ENCODE measurements at regions not wholly inside any gene's neighbourhood (a gene's known extent, or its start where the extent isn't known, plus 50 kb on each side); places are given as distances from the start of the nearest gene placed in this dataset.

DNA sequence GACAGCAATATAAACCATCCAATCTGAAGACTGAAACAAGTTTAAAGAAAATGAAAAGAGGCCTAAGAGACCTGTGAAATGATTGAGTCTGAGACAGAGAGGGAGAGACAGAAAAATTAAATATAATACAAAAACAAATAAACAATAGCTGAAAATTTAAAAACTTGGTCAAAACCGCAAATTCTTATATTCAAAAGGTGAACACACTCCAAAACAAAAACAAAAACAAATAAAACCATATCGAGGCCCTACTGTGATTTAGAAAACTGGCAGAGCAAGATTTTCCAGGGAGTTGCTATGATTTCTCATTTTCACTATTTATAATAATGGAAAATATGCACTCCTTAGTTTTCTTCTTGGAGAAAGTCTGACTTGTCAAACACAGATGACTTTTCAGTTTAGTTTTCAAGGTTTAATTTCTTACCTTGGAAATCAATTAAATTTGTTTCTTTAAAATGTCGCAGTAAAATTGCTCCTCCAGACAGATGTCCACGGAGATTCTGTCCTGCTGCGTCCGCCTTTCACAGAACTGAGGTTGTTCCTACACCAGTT, 1420.3 kb downstream of the UQCRFS1 start:
- TF ChIP-seq POLR2AphosphoS5 (IDR thresholded peaks at IDR 0.05; ENCODE audit: low read depth, low read length) = no peak
- TF ChIP-seq POU2F2 (IDR thresholded peaks at IDR 0.05; ENCODE audit: low read depth, low read length) = no peak
- TF ChIP-seq POLR2A (IDR thresholded peaks at IDR 0.05; ENCODE audit: low read depth, low read length) = no peak
- TF ChIP-seq PAX5 (IDR thresholded peaks at IDR 0.05; ENCODE audit: insufficient read depth, low read length, severe bottlenecking) = no peak
- no peak for TF ChIP-seq SPI1 (IDR thresholded peaks at IDR 0.05; ENCODE audit: low read depth, low read length)
- TF ChIP-seq TAF1 (IDR thresholded peaks at IDR 0.05; ENCODE audit: low read depth, low read length) = no peak
- DNase-seq (ENCODE audit: insufficient read length, low spot score) (no peak), FAIRE-seq (no peak)

GRCh38 chr19:27780367-27781075, 1432.4 kb downstream of the UQCRFS1 start:
- TF ChIP-seq POLR2A (IDR thresholded peaks at IDR 0.05; ENCODE audit: low read depth, low read length) = no peak
- no peak for FAIRE-seq
- no peak for DNase-seq (ENCODE audit: insufficient read length, low spot score)

- FAIRE-seq (no peak), DNase-seq (ENCODE audit: insufficient read length, low spot score) (no peak)
- TF ChIP-seq SPI1 (IDR thresholded peaks at IDR 0.05; ENCODE audit: low read depth, low read length) = peak; percentile 51; the same call in 1 of the 2 replicates
- TF ChIP-seq POLR2A (IDR thresholded peaks at IDR 0.05; ENCODE audit: low read depth, low read length) = no peak
Measured at GRCh38 chr19:27779954-27780353, 1433.0 kb downstream of the UQCRFS1 start.

DNA sequence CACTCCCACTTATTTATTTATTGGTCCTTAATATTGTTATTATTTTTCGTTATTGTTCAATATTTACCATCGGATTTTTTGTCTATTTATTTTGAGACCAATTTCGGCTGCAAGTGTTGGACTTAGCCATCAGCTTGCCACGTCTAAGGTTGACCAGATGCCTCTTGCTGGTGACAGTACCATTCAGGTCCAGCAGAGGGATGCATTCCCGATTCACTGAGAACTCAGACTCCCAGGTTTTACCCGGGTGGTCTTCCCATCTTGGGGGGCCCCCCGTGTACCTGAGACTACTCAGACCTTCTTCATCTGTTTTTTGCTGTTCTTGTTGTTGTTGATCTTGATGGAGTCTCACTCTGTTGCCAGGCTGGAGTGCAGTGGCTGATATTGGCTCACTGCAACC, 1435.2 kb downstream of the UQCRFS1 start:
- no peak for DNase-seq (ENCODE audit: insufficient read length, low spot score)
- TF ChIP-seq SPI1 (IDR thresholded peaks at IDR 0.05; ENCODE audit: low read depth, low read length) (no peak), TAF1 (IDR thresholded peaks at IDR 0.05; ENCODE audit: low read depth, low read length) (no peak), PAX5 (IDR thresholded peaks at IDR 0.05; ENCODE audit: insufficient read depth, low read length, severe bottlenecking) (no peak), POLR2AphosphoS5 (IDR thresholded peaks at IDR 0.05; ENCODE audit: low read depth, low read length) (no peak), POLR2A (IDR thresholded peaks at IDR 0.05; ENCODE audit: low read depth, low read length) (no peak), POU2F2 (IDR thresholded peaks at IDR 0.05; ENCODE audit: low read depth, low read length) (no peak)
- no peak for FAIRE-seq

GRCh38 chr19:27777242-27777641, 1435.7 kb downstream of the UQCRFS1 start:
- DNase-seq (ENCODE audit: insufficient read length, low spot score) (no peak), FAIRE-seq (no peak)
- no peak for TF ChIP-seq POU2F2 (IDR thresholded peaks at IDR 0.05; ENCODE audit: low read depth, low read length)

DNA sequence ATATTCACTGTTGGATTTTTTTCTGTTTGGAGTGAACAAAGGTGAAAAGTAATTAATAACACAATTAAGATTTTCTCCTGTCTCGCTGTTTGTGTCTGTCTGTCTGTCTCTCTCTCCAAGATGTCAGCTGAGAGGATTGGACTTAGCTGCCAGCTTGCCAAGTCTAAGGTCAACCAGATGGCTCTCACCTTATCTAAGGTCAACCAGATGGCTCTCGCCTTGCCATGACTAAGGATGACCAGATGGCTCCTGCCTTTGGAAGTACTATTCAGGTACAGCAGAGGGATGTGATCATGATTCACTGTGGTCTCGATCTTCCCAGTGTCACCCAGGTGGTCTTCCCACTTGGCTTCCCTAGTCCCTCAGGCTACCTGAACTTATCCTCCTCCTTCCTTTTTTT, 1436.4 kb downstream of the UQCRFS1 start:
- no peak for DNase-seq (ENCODE audit: insufficient read length, low spot score)
- TF ChIP-seq SPI1 (IDR thresholded peaks at IDR 0.05; ENCODE audit: low read depth, low read length) (no peak), POLR2A (IDR thresholded peaks at IDR 0.05; ENCODE audit: low read depth, low read length) (no peak), PAX5 (IDR thresholded peaks at IDR 0.05; ENCODE audit: insufficient read depth, low read length, severe bottlenecking) (no peak), POU2F2 (IDR thresholded peaks at IDR 0.05; ENCODE audit: low read depth, low read length) (no peak), TAF1 (IDR thresholded peaks at IDR 0.05; ENCODE audit: low read depth, low read length) (no peak), POLR2AphosphoS5 (IDR thresholded peaks at IDR 0.05; ENCODE audit: low read depth, low read length) (no peak)
- FAIRE-seq = no peak

DNA sequence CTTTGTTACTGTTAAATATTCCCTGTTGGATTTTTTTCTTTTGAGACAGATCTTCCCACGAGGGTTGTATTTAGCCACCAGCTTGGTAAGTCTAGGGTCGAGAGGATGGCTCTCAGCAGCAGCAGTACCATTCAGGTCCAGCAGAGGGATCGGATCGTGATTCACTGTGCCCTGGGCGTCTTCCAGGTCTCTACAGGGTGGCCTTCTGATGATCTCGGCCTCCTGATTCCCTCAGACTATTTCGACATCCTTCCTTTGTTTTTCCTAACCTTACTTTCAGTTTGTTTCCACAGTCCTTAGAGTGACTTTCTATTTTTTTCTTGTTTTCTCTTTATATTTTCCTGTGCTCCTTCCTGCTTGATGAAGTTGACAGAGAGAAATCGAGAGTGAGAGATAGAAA, 1436.9 kb downstream of the UQCRFS1 start:
- TF ChIP-seq TAF1 (IDR thresholded peaks at IDR 0.05; ENCODE audit: low read depth, low read length) = no peak
- no peak for TF ChIP-seq SPI1 (IDR thresholded peaks at IDR 0.05; ENCODE audit: low read depth, low read length)
- no peak for TF ChIP-seq POLR2A (IDR thresholded peaks at IDR 0.05; ENCODE audit: low read depth, low read length)
- TF ChIP-seq PAX5 (IDR thresholded peaks at IDR 0.05; ENCODE audit: insufficient read depth, low read length, severe bottlenecking) = no peak
- no peak for TF ChIP-seq POLR2AphosphoS5 (IDR thresholded peaks at IDR 0.05; ENCODE audit: low read depth, low read length)
- TF ChIP-seq POU2F2 (IDR thresholded peaks at IDR 0.05; ENCODE audit: low read depth, low read length) = no peak
- no peak for DNase-seq (ENCODE audit: insufficient read length, low spot score)
- FAIRE-seq = no peak

- FAIRE-seq (no peak), DNase-seq (ENCODE audit: insufficient read length, low spot score) (no peak)
- TF ChIP-seq PAX5 (IDR thresholded peaks at IDR 0.05; ENCODE audit: insufficient read depth, low read length, severe bottlenecking) (no peak), POLR2AphosphoS5 (IDR thresholded peaks at IDR 0.05; ENCODE audit: low read depth, low read length) (no peak), TAF1 (IDR thresholded peaks at IDR 0.05; ENCODE audit: low read depth, low read length) (no peak), POLR2A (IDR thresholded peaks at IDR 0.05; ENCODE audit: low read depth, low read length) (no peak), SPI1 (IDR thresholded peaks at IDR 0.05; ENCODE audit: low read depth, low read length) (no peak), POU2F2 (IDR thresholded peaks at IDR 0.05; ENCODE audit: low read depth, low read length) (no peak)
Measured at GRCh38 chr19:27775395-27775794, 1437.6 kb downstream of the UQCRFS1 start.

DNA sequence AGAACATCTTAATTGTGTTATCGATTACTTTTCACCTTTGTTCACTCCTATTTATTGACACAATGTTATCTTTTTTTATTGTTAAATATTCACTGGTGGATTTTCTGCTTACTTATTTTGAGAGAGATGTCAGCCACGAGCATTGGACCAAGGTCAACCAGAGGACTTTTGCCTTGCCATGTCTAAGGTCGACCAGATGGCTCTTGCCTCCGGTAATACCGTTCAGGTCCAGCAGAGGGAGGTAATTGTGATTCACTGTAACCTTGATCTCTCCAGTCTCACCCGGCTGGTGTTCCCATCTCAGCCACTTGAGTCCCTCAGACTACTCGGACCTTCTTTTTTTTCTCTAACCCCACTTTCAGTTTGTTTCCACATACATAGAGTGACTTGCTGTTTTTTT, 1438.1 kb downstream of the UQCRFS1 start:
- DNase-seq (ENCODE audit: insufficient read length, low spot score) = no peak
- no peak for FAIRE-seq
- TF ChIP-seq POLR2A (IDR thresholded peaks at IDR 0.05; ENCODE audit: low read depth, low read length) = no peak
- no peak for TF ChIP-seq PAX5 (IDR thresholded peaks at IDR 0.05; ENCODE audit: insufficient read depth, low read length, severe bottlenecking)
- no peak for TF ChIP-seq TAF1 (IDR thresholded peaks at IDR 0.05; ENCODE audit: low read depth, low read length)
- no peak for TF ChIP-seq POU2F2 (IDR thresholded peaks at IDR 0.05; ENCODE audit: low read depth, low read length)
- no peak for TF ChIP-seq POLR2AphosphoS5 (IDR thresholded peaks at IDR 0.05; ENCODE audit: low read depth, low read length)
- no peak for TF ChIP-seq SPI1 (IDR thresholded peaks at IDR 0.05; ENCODE audit: low read depth, low read length)

GRCh38 chr19:27774337-27774736, 1438.6 kb downstream of the UQCRFS1 start:
- no peak for DNase-seq (ENCODE audit: insufficient read length, low spot score)
- no peak for FAIRE-seq
- TF ChIP-seq POLR2A (IDR thresholded peaks at IDR 0.05; ENCODE audit: low read depth, low read length) = no peak
- no peak for TF ChIP-seq POU2F2 (IDR thresholded peaks at IDR 0.05; ENCODE audit: low read depth, low read length)
- TF ChIP-seq PAX5 (IDR thresholded peaks at IDR 0.05; ENCODE audit: insufficient read depth, low read length, severe bottlenecking) = no peak
- no peak for TF ChIP-seq TAF1 (IDR thresholded peaks at IDR 0.05; ENCODE audit: low read depth, low read length)

Measured in GM12891 (cell line).